ENCODE measurements at regions not wholly inside any gene's neighbourhood (a gene's known extent, or its start where the extent isn't known, plus 50 kb on each side); places are given as distances from the start of the nearest gene placed in this dataset.

DNA sequence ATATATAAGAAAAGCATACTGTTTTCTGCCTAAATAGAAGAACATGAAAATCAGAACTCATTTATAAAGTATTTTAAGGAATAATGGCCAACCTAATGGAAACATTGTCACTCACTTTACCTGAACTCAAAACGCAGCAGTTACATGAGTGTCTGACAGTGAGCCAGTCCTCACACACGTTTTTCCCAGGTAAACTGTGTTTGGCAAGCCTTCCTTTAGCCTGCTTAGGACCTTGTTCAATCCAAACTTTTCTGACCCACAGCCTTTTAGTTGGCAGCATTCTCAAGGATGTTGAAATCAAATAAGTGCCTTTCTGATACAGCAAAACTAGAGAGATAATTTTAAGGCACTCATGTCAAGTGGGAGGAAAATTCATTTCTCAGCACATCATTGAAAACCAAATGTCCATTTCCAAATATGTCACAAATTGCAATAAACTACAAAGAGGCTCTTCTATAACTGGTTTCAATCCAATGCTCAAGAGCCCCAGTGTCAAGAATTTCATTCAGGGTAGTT is 83.5 kb upstream of the SPDL1 start:
- no peaks in the 10 kb centered on the region for H3K4me1 ChIP-seq (ENCODE audit: control insufficient read depth, insufficient read depth, low read length)

DNA sequence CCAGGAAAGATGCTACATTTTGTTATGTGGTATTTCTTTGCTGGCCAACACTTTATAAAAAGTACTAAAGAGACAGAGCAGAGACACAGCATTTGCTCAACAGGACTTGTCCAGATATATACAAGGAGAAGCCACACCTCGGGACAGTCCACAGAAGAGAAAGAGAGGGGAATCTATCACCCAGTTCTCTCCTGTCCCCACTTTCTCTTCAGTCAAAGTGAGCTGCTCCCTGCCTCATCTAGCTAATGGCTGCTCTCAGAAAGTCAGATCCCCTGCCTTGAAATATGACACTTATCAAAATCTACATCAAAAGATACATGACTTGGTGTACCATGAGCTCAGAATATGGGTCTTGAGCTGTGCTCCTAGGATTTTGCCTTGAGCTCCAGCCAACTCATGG is 86.7 kb upstream of the SPDL1 start:
- H3K27me3 ChIP-seq (ENCODE audit: control insufficient read depth, insufficient read depth, low read length), result no peaks in the 10 kb centered on the region
- no peak for DNase-seq

More for the DNA sequence above, 83.5 kb upstream of the SPDL1 start:
- Histone ChIP-seq H3K27me3 (ENCODE audit: control insufficient read depth, insufficient read depth, low read length) (no peaks in the 10 kb centered on the region), H3K4me3 (ENCODE audit: low read length) (no peak overlapping the region), H3K9me3 (replicated peaks; ENCODE audit: control insufficient read depth, low read depth, low read length) (no peaks in the 10 kb centered on the region), H3K36me3 (ENCODE audit: control insufficient read depth, insufficient read depth, low read length) (no peaks in the 10 kb centered on the region), H3K27ac (ENCODE audit: low read length) (no peak overlapping the region)
- DNase-seq, result no peak
- WGBS (ENCODE audit: insufficient coverage), result 63% methylated on average over 2 of the region's 2 CpGs

DNA sequence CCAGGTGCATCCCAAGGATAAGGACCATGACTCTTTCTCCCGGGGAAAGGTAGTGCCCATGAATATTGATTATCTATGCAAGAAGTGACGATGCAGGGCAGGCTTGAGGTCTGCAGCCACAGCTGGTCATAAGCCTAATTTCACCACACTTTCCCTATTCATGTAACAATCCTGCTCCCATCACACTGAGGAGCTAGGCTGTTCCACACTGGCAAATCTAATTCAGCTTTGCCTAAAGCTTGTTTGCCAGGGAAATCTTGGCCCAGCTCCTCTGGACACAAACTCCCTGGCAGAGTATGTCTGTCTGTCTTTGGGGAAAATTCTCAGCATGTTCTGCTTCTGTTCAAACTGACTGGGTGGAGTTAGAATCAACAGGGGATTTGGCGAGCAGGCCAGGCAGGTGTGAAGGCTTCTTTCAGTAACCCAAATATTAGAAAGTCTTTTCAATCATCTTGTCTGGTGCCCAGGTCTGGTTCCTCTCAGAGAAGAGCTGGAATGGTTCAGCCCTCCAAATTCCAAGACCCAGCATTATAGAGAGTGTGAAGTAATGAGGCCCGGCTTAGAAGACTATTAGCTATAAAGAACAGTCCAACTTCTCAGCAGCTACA is 88.5 kb upstream of the SPDL1 start:
- Histone ChIP-seq H3K27me3 (ENCODE audit: control insufficient read depth, insufficient read depth, low read length) (no peaks in the 10 kb centered on the region), H3K36me3 (ENCODE audit: control insufficient read depth, insufficient read depth, low read length) (no peaks in the 10 kb centered on the region), H3K27ac (ENCODE audit: low read length) (no peak overlapping the region), H3K9me3 (replicated peaks; ENCODE audit: control insufficient read depth, low read depth, low read length) (no peaks in the 10 kb centered on the region), H3K4me3 (ENCODE audit: low read length) (no peak overlapping the region), H3K4me1 (ENCODE audit: control insufficient read depth, insufficient read depth, low read length) (peaks cover 2% of the 10 kb centered on the region)
- 50% methylated on average over 1 of the region's 4 CpGs for WGBS (ENCODE audit: insufficient coverage)
- DNase-seq, result peak; percentile 9

More for the DNA sequence above, 86.7 kb upstream of the SPDL1 start:
- Histone ChIP-seq H3K9me3 (replicated peaks; ENCODE audit: control insufficient read depth, low read depth, low read length) (no peaks in the 10 kb centered on the region), H3K36me3 (ENCODE audit: control insufficient read depth, insufficient read depth, low read length) (no peaks in the 10 kb centered on the region), H3K27ac (ENCODE audit: low read length) (no peak overlapping the region), H3K4me3 (ENCODE audit: low read length) (no peak overlapping the region), H3K4me1 (ENCODE audit: control insufficient read depth, insufficient read depth, low read length) (peaks cover 2% of the 10 kb centered on the region)
- 100% methylated on average over 1 of the region's 1 CpG for whole genome bisulfite sequencing (ENCODE audit: insufficient coverage)

DNA sequence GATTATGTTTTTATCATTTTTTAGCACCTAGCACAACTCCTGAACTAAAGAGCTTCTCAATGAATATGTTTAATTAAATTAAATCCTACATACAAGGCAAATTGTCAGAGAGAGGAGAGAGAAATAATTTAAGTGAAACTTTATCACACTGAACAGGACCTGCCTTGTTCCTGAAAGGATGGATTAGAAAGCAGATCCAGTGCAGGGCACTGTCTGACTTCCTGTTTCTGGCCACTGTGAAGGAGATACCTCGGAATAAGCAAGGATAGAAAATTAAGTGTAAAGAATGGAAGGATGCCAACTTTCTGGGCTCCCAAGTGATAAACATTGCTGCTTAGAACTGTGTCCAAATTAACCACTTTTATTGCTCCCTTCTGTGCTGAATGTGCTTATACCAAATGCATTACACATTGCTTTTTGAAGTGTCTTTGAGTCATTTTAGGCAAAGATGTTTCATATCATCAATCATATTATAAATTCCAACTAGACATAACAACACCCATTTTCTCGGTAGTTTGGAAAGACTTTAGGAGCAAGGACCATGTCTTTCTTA is 89.1 kb upstream of the SPDL1 start:
- WGBS (ENCODE audit: insufficient coverage), result 0% methylated on average over 1 of the region's 2 CpGs
- no peaks in the 10 kb centered on the region for H3K36me3 ChIP-seq (ENCODE audit: control insufficient read depth, insufficient read depth, low read length)
- no peaks in the 10 kb centered on the region for H3K9me3 ChIP-seq (replicated peaks; ENCODE audit: control insufficient read depth, low read depth, low read length)
- no peak overlapping the region for H3K4me3 ChIP-seq (ENCODE audit: low read length)
- H3K4me1 ChIP-seq (ENCODE audit: control insufficient read depth, insufficient read depth, low read length), result peaks cover 2% of the 10 kb centered on the region
- DNase-seq, result no peak
- no peak overlapping the region for H3K27ac ChIP-seq (ENCODE audit: low read length)
- H3K27me3 ChIP-seq (ENCODE audit: control insufficient read depth, insufficient read depth, low read length), result no peaks in the 10 kb centered on the region

DNA sequence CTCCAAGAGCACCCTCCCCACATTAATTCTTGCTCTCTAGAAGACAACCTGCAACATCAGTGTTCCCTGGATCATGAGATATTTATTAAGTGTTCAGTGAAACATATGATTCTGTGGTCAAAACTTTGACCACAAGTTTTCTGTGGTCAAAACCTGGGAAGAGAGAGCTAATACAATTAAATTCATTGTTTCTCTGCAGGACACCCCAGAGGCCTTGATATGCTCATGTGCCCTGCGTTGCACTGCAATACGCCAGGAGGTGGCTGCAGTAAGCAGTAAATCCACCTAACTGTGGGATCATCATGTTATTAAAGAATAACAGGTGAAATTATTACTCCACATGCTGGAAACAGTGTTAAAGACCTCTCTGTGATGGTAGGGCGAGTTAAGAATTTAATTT is 109.3 kb upstream of the SPDL1 start:
- H3K4me1 ChIP-seq (ENCODE audit: control insufficient read depth, insufficient read depth, low read length), result no peaks in the 10 kb centered on the region
- H3K4me3 ChIP-seq (ENCODE audit: low read length), result no peak overlapping the region
- no peaks in the 10 kb centered on the region for H3K27me3 ChIP-seq (ENCODE audit: control insufficient read depth, insufficient read depth, low read length)
- no peak overlapping the region for H3K27ac ChIP-seq (ENCODE audit: low read length)
- no peaks in the 10 kb centered on the region for H3K9me3 ChIP-seq (replicated peaks; ENCODE audit: control insufficient read depth, low read depth, low read length)
- H3K36me3 ChIP-seq (ENCODE audit: control insufficient read depth, insufficient read depth, low read length), result no peaks in the 10 kb centered on the region
- WGBS (ENCODE audit: insufficient coverage), result no CpG with 5 or more reads among the region's 3 CpGs
- DNase-seq, result no peak

DNA sequence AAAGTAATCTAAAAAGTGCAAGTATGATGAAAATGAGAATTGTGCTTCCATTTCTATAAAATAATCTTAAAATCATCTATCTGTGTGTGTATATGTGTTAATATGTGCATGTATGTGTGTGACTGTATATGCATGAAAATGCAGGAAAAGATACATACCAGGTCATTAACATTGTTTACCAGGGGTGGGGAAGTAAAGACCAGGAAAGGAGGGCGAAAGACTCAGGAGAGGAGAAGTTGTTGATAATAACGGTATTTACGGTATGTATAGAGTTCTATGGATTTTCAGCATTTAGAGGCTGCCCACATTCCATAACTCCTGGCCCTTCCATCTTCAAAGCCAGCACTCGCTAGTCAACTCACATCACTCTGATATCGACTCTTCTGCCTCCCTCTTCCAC is 111.0 kb upstream of the SPDL1 start:
- H3K27ac ChIP-seq (ENCODE audit: low read length), result no peak overlapping the region
- no peaks in the 10 kb centered on the region for H3K36me3 ChIP-seq (ENCODE audit: control insufficient read depth, insufficient read depth, low read length)
- no peaks in the 10 kb centered on the region for H3K9me3 ChIP-seq (replicated peaks; ENCODE audit: control insufficient read depth, low read depth, low read length)
- H3K27me3 ChIP-seq (ENCODE audit: control insufficient read depth, insufficient read depth, low read length), result no peaks in the 10 kb centered on the region
- WGBS (ENCODE audit: insufficient coverage), result no CpG with 5 or more reads among the region's 5 CpGs
- H3K4me3 ChIP-seq (ENCODE audit: low read length), result no peak overlapping the region
- no peaks in the 10 kb centered on the region for H3K4me1 ChIP-seq (ENCODE audit: control insufficient read depth, insufficient read depth, low read length)
- DNase-seq, result no peak

DNA sequence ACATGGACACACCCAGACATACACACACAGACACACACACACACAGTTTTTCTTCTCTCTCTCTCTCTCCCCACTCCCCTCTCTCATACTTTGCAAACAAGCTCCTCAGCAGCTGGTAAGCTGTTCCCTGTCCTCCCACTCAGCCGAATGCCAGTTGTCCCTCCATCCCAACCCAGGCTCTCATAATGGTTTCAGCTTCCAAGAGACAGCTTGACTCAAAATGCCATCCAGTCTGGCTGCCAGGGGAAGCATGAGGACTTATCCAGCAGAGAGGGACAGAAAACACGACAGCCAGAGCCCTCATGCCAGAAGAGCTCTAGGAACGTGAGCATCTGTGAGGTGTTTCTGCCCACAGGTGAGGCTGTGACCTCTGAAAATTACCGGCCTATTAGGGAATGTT is 112.6 kb upstream of the SPDL1 start:
- 73% methylated on average over 3 of the region's 4 CpGs for WGBS (ENCODE audit: insufficient coverage)
- Histone ChIP-seq H3K9me3 (replicated peaks; ENCODE audit: control insufficient read depth, low read depth, low read length) (no peaks in the 10 kb centered on the region), H3K4me3 (ENCODE audit: low read length) (no peak overlapping the region)

DNA sequence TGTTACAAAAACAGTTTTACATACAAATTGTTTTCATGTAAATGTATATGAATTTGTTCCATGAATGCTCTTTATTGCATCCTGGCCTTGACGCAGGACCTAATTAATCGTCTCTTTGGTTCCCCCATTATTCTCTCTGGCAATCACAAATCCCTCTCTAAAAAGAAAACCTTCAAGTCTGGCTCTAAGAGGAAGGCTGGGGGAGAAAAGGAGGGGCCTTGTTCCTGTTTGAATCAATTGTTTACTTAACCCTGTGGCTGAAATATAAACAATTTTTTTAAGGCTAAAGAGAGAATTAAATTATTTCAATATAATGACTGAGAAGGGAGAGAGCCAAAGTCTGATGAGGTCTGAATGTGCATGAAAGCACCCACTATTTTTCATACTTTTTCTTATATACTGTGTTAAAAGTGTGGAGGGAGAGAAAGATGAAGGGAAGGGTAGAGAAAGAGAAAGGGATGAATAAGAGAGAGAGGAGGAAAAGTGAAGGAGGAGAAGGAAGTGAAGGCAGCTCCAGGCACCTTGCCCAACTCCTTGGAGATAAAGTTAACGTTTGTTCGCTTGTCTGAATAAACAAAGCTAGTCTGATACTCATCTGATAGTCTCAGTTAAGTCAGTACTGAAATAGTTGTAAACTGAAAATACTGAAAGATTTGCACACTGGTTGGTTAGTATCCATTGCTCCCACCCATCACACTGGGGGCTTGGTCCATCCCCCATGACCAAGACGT is 116.4 kb upstream of the SPDL1 start:
- peak; percentile 3 for DNase-seq
- Histone ChIP-seq H3K9me3 (replicated peaks; ENCODE audit: control insufficient read depth, low read depth, low read length) (no peaks in the 10 kb centered on the region), H3K27me3 (ENCODE audit: control insufficient read depth, insufficient read depth, low read length) (no peaks in the 10 kb centered on the region), H3K36me3 (ENCODE audit: control insufficient read depth, insufficient read depth, low read length) (no peaks in the 10 kb centered on the region), H3K4me1 (ENCODE audit: control insufficient read depth, insufficient read depth, low read length) (no peaks in the 10 kb centered on the region), H3K4me3 (ENCODE audit: low read length) (no peak overlapping the region), H3K27ac (ENCODE audit: low read length) (no peak overlapping the region)
- no CpG with 5 or more reads among the region's 5 CpGs for WGBS (ENCODE audit: insufficient coverage)

More for the DNA sequence above, 112.6 kb upstream of the SPDL1 start:
- no peak for DNase-seq
- Histone ChIP-seq H3K36me3 (ENCODE audit: control insufficient read depth, insufficient read depth, low read length) (no peaks in the 10 kb centered on the region), H3K27ac (ENCODE audit: low read length) (no peak overlapping the region), H3K4me1 (ENCODE audit: control insufficient read depth, insufficient read depth, low read length) (no peaks in the 10 kb centered on the region), H3K27me3 (ENCODE audit: control insufficient read depth, insufficient read depth, low read length) (no peaks in the 10 kb centered on the region)

DNA sequence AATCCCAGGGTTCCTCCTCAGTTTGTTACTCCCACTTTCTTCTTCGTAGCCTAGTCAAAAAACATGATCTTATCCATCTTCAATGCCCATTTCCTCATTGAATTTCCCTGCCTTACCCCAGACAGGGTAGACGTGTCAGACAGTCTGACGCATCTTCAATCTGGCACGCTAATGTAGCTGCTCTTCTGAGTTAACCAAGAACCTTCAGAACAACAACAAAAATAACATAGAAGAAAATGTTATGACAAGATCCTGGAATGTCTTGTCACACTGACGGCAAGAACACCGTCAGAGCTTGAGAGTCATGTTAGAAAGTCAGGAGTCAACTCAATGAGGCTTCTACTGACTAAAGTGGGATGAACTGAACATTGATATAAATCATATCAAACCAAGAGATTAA is 122.7 kb upstream of the SPDL1 start:
- Histone ChIP-seq H3K27ac (ENCODE audit: low read length) (no peak overlapping the region), H3K36me3 (ENCODE audit: control insufficient read depth, insufficient read depth, low read length) (no peaks in the 10 kb centered on the region), H3K4me1 (ENCODE audit: control insufficient read depth, insufficient read depth, low read length) (no peaks in the 10 kb centered on the region), H3K9me3 (replicated peaks; ENCODE audit: control insufficient read depth, low read depth, low read length) (no peaks in the 10 kb centered on the region), H3K4me3 (ENCODE audit: low read length) (no peak overlapping the region), H3K27me3 (ENCODE audit: control insufficient read depth, insufficient read depth, low read length) (no peaks in the 10 kb centered on the region)
- DNase-seq, result no peak
- WGBS (ENCODE audit: insufficient coverage), result 71% methylated on average over 1 of the region's 6 CpGs

DNA sequence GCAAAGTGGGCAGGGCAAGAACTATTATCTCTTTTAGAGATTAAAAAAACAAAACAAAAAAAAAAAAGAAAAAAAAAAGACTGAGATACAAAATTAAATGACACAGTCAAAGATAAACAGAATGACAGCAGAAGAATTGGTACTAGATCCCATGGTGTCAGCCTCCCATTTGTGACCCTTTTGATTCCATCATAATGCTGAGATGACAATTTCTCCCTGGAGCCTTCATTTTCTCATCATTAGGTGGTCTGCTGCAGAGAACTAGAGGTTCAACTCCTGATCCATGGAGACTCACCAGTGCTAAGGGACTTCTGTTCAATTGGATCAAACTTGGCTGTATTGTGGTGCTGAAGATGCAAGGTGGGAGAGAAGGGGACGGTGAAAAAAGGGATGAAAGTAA is 123.5 kb upstream of the SPDL1 start:
- H3K27me3 ChIP-seq (ENCODE audit: control insufficient read depth, insufficient read depth, low read length), result no peaks in the 10 kb centered on the region
- WGBS (ENCODE audit: insufficient coverage), result 50% methylated on average over 1 of the region's 1 CpG
- H3K27ac ChIP-seq (ENCODE audit: low read length), result no peak overlapping the region
- no peak for DNase-seq
- H3K4me1 ChIP-seq (ENCODE audit: control insufficient read depth, insufficient read depth, low read length), result no peaks in the 10 kb centered on the region
- no peak overlapping the region for H3K4me3 ChIP-seq (ENCODE audit: low read length)
- no peaks in the 10 kb centered on the region for H3K36me3 ChIP-seq (ENCODE audit: control insufficient read depth, insufficient read depth, low read length)
- no peaks in the 10 kb centered on the region for H3K9me3 ChIP-seq (replicated peaks; ENCODE audit: control insufficient read depth, low read depth, low read length)

All from muscle of leg (tissue), 3 donors.